Chondrocyte (in vitro differentiated cells): ENCODE measurements at regions not wholly inside any gene's neighbourhood (a gene's known extent, or its start where the extent isn't known, plus 50 kb on each side); places are given as distances from the start of the nearest gene placed in this dataset.

Experiments
- DNase-seq: peaks from one replicate; pipeline ENCODE4 v3.0.0; 2021; ENCODE audit warnings: mixed read lengths, low spot score
- H3K27ac Mint-ChIP-seq: one replicate; pipeline ENCODE4 v1.8.0; 2021; ENCODE audit warnings: mild to moderate bottlenecking, moderate library complexity, mixed read lengths; ENCODE audit not compliant: unreplicated experiment
- H3K27me3 Mint-ChIP-seq: 2 replicates; pipeline ENCODE4 v1.8.0; 2021; ENCODE audit warnings: low read depth, mixed read lengths
- H3K36me3 Mint-ChIP-seq: 2 replicates; pipeline ENCODE4 v1.8.0; 2021; ENCODE audit warnings: low read depth, mixed read lengths
- H3K4me1 Mint-ChIP-seq: 2 replicates; pipeline ENCODE4 v1.8.0; 2021; ENCODE audit warnings: low read depth, mild to moderate bottlenecking, mixed read lengths
- H3K4me3 Mint-ChIP-seq: one replicate; pipeline ENCODE4 v1.8.0; 2021; ENCODE audit warnings: mild to moderate bottlenecking, moderate library complexity, mixed read lengths; ENCODE audit not compliant: unreplicated experiment
- H3K9me3 Mint-ChIP-seq: 2 replicates; pipeline ENCODE4 v1.8.0; 2021; ENCODE audit warnings: low read depth, mixed read lengths
- TF ChIP-seq, protein P1 (sequence below): fragments of 200-600 bp; sonication (generic); IDR thresholded peaks from 2 replicates; pipeline ENCODE4 v1.5.0; 2021; ENCODE audit warnings: antibody characterized with exemption, mild to moderate bottlenecking, moderate library complexity

GRCh38 chr12:24079083-24079482 is 129.6 kb upstream of the SOX5 start:
- Mint-ChIP-seq H3K9me3 (no peaks in the 10 kb centered on the region), H3K27ac (no peak overlapping the region), H3K36me3 (peaks cover 2% of the 10 kb centered on the region), H3K4me1 (peaks cover 22% of the 10 kb centered on the region), H3K27me3 (no peaks in the 10 kb centered on the region), H3K4me3 (no peak overlapping the region)
- DNase-seq, result no peak
- TF ChIP-seq, protein P1, sequence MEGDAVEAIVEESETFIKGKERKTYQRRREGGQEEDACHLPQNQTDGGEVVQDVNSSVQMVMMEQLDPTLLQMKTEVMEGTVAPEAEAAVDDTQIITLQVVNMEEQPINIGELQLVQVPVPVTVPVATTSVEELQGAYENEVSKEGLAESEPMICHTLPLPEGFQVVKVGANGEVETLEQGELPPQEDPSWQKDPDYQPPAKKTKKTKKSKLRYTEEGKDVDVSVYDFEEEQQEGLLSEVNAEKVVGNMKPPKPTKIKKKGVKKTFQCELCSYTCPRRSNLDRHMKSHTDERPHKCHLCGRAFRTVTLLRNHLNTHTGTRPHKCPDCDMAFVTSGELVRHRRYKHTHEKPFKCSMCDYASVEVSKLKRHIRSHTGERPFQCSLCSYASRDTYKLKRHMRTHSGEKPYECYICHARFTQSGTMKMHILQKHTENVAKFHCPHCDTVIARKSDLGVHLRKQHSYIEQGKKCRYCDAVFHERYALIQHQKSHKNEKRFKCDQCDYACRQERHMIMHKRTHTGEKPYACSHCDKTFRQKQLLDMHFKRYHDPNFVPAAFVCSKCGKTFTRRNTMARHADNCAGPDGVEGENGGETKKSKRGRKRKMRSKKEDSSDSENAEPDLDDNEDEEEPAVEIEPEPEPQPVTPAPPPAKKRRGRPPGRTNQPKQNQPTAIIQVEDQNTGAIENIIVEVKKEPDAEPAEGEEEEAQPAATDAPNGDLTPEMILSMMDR, result no peak

DNA sequence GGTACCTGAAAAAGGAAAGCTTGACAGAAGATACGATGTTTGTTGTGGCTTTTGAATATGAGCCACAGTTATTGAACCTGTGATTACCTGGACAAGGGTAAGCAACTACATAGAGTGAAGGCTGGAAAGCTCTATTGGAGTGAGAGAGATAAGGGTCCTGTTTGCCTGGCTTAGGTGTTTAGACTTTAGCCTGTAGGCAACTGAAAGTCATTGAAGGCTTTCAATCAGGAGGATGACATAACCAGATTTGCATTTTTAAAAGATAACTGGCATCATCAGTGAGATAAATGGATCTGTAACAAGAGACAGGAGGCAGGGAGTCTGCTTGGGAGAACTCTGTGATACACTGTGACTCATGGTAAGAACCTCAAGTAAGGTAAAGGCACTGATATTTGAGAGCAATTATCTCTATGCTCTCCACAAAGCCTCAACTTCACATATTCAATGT is 128.9 kb upstream of the SOX5 start:
- no peak for DNase-seq
- Mint-ChIP-seq H3K4me3 (no peak overlapping the region), H3K36me3 (peaks cover 2% of the 10 kb centered on the region), H3K9me3 (no peaks in the 10 kb centered on the region), H3K27ac (no peak overlapping the region), H3K4me1 (peaks cover 15% of the 10 kb centered on the region), H3K27me3 (no peaks in the 10 kb centered on the region)
- TF ChIP-seq, protein P1, result no peak

- Mint-ChIP-seq H3K4me3 (no peak overlapping the region), H3K9me3 (no peaks in the 10 kb centered on the region), H3K27me3 (no peaks in the 10 kb centered on the region), H3K36me3 (peaks cover 2% of the 10 kb centered on the region), H3K27ac (no peak overlapping the region), H3K4me1 (peaks cover 15% of the 10 kb centered on the region)
- TF ChIP-seq, protein P1, result no peak
- no peak for DNase-seq
Measured at GRCh38 chr12:24077161-24077560, 127.7 kb upstream of the SOX5 start.

GRCh38 chr12:24075650-24076049 is 126.2 kb upstream of the SOX5 start:
- Mint-ChIP-seq H3K4me3 (no peak overlapping the region), H3K4me1 (peaks cover 15% of the 10 kb centered on the region), H3K27ac (no peak overlapping the region), H3K27me3 (no peaks in the 10 kb centered on the region), H3K36me3 (peaks cover 2% of the 10 kb centered on the region), H3K9me3 (no peaks in the 10 kb centered on the region)
- no peak for DNase-seq
- TF ChIP-seq, protein P1, result no peak

DNA sequence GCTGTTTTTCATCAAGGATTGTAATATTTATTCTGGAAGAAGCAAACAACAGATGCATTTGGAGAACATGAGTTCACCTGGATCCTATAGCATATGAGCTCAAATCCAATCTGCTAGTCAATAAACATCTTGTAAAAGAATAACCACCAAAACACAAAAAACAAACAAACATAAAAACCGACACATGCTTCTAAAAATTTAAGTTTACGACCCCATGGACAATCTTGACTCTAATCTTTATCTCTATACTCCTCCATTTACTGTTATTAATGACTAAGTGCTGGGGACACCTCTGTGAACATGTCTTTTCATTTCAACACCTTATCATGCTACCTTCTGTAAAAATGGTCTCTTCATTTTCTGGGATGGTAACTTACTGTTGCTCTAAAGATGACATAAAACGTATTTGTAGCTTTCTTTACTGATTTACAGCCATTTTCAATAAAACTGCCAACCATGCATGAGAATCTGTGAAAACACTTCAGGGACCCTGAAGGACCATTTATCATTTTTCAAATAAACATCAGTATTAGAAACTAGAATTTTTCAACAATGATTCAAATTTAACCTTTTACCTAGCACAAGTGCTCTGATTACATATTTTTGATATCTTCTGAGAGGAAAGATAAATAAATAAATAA is 123.8 kb upstream of the SOX5 start:
- H3K36me3 Mint-ChIP-seq, result peaks cover 2% of the 10 kb centered on the region
- H3K27ac Mint-ChIP-seq, result no peak overlapping the region
- TF ChIP-seq, protein P1, result no peak
- DNase-seq, result no peak
- H3K4me1 Mint-ChIP-seq, result peaks cover 35% of the 10 kb centered on the region
- H3K4me3 Mint-ChIP-seq, result no peak overlapping the region
- H3K27me3 Mint-ChIP-seq, result no peaks in the 10 kb centered on the region
- H3K9me3 Mint-ChIP-seq, result no peaks in the 10 kb centered on the region
